ENCODE measurements at regions not wholly inside any gene's neighbourhood (a gene's known extent, or its start where the extent isn't known, plus 50 kb on each side); places are given as distances from the start of the nearest gene placed in this dataset.
"Not testable (repeated sequence)": the region's sequence is repeated elsewhere in the genome, so short reads cannot be mapped to it uniquely, and the experiment has no call there.

DNA sequence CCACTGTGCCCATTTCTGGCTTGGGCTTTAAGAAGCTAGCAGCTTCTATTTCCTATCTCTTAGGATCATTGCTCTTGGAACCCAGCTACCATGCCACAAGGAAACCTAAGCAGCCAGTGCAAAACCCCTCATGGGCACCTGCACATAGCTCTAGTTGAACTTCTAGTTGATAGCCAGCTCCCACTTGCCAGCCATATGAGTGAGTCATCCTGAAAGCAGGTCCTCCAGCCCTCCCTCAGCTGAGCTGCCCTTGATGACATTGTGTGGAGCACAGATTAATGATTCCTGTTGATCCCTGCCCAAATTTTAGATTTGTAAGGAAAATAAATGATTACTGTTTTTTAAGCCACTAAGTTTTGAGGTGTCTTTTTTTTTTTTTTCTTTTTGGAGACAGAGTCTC is 234.2 kb upstream of the FBXO33 start:
- no peak for DNase-seq (ENCODE audit: low read depth)

DNA sequence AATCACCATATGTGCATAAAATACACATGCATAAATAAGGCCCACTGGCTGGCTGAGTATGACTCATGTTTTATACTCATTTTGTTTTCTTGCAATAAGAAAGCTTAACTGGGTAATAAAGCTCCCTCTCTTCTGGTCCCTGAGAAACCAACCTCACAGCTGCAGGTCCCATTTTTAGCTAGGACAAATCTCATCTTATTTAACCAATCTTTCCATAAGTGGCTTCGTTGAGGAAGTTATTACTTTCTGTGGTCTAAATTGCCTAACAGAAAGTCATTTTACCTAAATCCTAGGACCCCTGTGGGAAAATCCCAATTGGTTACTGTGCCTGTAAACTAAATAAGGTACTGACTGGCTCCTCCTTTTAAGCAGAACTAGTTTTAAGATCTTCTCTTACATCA is 232.8 kb upstream of the FBXO33 start:
- no peak for DNase-seq (ENCODE audit: low read depth)

DNA sequence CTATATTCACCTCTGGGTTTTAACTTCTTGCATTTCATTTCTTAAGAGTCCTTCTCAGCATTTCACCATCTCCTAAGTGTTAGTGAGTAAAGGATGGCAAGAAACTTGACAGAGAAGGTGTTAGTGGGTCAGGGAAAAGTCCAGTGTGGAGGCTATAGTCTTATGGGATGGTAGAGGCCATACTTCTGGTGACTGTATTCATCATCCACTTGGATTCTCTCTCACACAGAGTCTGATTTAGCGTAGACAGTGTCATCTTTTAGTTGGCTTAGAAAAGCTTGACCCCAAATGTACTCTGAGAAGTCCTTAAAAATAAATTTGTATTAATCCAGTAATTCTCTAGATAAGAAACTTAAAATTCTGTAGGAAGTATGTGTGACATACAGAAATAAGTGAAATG is 232.4 kb upstream of the FBXO33 start:
- no peak for DNase-seq (ENCODE audit: low read depth)

DNA sequence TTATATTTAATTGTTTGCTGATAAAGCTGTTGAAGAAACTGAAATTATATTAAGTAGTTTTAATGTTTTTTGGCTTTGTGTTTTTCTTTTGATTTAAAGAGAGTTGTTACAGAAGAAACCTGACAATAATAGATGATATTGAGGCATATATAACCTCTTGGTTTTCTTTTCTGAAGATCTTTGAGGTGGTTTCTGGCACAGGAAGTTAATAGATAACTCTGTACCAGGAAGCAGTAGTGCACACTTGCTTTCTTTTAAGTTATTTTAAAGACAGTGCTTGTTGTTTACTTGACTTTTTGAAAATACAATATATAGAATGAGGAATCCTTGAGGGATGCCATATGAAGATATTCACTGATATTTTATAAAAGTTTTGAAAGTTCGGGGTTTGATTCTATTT is 209.0 kb upstream of the FBXO33 start:
- no peak for DNase-seq (ENCODE audit: low read depth)

DNA sequence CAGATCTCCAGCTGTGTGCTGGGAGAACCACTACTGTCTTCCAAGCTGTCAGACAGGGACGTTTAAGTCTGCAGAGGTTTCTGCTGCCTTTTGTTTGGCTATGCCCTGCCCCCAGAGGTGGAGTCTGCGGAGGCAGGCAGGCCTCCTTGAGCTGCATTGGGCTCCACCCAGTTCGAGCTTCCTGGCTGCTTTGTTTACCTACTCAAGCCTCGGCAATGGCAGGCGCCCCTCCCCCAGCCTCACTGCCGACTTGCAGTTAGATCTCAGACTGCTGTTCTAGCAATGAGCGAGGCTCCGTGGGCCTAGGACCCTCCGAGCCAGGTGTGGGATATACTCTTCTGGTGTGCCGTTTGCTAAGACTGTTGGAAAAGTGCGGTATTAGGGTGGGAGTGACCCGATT is 206.8 kb upstream of the FBXO33 start:
- DNase-seq (ENCODE audit: low read depth), result not testable (repeated sequence)

DNA sequence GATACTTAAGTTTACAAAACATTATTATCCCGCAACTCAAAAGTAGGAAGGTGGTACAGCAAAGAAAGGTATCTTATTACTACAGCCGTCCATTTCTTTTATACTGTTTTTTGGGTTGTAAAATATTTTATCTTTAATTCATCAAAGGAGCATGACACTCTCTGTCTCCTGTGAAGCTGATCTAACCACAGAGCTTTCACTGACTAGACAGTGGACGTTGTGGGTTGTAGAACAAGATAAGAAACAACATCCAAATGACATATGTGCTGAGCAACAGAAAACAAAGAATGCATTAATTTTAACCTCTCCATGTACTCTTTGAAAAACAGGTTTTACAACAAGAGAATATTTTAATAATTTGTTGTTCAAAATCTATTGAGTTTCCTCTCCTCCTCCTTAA is 195.9 kb upstream of the FBXO33 start:
- no peak for DNase-seq (ENCODE audit: low read depth)

DNA sequence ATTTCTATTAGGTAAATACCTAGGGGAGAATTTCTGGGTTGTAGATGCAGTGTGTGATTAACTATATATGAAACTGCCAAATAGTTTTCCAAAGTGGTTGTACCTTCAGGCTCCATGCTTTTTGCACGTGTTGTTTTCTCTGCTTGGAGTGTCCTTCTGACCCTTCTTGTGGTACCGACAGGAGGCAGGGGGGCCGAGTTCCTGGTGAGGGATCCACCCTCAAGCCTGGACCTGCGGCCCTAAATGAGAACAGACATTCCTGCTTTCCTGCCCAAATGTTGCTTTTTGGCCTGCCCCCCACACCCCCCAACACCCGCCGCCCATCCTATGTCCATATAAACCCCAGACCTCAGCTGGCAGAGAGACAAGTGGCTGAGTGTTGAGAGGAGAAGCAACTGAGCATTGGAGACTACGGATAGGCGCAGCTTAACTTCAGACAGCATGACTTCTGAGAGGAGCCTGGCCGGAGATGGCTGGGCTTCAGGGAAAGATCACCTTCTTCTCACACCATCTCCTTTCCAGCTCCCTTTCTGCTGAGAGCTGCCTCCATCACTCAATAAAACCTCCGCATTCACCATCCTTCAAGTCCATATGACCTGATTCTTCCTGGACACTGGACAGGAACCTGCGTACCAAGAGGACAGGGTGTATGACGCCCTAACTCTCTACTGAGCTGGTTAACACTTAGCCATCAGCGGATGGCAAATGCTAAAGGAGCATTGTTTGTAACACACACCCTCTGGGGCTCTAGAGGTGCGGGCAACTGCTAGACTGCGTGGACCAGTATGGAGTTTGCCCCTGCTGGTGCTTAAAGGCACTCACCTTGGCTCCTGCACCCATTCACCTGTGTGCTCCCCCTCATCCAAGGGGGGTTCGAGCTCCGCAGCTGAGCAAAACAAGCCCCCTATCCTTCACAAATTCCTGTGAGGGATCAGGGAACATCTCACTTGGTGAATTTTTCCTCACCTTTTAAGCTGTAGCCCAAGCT is 194.7 kb upstream of the FBXO33 start:
- DNase-seq (ENCODE audit: low read depth), result no peak

DNA sequence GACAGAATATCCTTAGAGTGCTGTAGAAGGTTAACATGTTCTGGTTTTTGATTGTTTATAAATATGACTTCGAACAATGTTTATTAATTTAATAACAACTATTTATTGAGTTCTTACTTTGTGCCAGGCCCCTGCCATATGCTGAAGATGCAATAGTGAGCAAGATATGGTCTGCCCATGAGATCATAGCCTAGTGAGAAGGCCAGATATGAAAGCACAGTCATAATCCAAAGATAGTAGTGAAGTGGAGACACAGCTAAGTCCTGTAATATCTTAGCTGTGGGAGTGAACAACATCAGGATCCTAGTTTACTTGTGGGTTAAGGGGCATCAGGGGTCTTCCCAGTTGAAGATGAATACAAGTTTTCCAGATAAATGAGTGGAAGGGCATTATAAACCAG is 189.4 kb upstream of the FBXO33 start:
- no peak for DNase-seq (ENCODE audit: low read depth)

DNA sequence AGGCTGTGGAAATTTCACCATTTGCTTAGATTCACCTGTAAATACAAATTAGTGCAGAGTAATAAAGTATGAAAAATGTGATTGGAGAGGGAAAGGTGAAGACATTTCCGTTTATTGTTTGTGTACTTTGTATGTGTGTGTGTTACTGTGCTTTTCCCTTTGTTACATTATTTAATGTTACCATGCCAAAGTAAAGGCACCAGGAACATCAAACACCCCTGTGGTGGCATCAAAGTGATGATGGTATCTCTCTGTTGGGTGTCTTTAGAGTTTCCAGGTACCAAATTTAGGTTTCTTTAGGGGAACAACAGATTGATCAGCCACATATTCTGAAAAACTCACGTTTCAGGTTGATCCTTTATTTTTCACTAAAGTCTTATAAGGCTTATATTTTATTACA is 189.0 kb upstream of the FBXO33 start:
- no peak for DNase-seq (ENCODE audit: low read depth)

DNA sequence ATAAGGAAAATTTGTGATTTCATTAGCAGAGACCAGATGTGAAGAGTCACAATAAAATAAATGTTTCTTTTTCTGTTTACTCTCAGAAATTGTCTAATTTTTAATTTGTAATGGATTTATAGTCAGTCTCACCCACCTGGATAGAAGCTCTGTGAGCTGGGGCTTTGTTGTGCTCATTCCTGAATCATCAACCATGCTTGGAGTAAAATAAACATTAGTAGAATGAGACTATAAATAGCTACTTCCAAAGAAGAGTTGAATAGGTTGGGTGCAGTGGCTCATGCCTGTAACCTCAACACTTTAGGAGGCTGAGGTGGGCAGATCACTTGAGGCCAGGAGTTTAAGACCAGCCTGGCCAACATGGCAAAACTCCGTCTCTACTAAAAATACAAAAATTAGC is 185.3 kb upstream of the FBXO33 start:
- no peak for DNase-seq (ENCODE audit: low read depth)

DNA sequence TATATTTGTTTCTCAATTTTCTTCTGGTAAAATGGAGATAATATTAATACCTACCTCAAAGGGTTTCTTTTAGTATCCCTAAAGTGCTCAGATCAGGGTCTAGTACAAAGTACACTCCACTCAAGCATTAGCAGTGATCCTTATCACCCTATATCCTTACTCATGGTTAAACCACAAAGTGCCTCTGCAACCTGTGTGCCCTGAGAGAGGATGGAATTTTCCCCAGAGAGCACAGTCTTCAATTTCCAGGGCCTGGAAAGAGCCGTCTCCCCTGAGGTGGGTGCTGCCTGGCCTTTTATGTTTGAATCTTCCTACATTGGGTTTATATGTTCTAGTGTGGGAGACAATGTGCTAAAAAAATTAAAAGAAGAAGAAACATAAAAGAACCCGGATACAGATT is 183.1 kb upstream of the FBXO33 start:
- DNase-seq (ENCODE audit: low read depth), result no peak

DNA sequence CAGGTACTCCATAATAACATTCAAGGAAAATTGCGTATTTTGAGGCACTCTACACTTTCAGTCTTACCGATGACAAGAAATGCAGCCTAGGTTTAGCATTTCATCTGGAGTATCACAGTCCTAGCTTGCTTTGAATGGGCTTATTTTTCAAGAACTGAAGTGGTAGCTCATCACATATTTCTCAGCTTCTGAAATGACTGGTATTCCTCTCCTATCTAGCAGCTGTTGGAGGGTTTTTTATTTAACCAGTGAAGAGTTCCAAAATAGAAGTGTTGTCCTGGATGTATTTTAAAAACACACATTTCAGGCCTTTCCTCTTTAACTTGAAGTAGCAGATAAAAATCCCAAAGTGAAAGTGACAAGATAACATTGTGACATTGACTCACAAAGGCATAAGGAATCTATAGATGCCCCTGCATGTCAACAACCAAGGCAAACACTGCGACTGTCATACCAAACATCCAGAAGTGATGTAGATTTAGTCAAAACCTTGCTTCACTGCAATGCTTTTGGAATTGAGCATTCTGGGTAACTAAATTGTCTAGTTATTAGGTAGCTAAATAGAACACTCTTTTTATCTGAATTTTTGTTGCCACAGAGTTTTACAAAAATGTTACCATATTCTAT is 182.2 kb upstream of the FBXO33 start:
- DNase-seq (ENCODE audit: low read depth), result no peak

DNA sequence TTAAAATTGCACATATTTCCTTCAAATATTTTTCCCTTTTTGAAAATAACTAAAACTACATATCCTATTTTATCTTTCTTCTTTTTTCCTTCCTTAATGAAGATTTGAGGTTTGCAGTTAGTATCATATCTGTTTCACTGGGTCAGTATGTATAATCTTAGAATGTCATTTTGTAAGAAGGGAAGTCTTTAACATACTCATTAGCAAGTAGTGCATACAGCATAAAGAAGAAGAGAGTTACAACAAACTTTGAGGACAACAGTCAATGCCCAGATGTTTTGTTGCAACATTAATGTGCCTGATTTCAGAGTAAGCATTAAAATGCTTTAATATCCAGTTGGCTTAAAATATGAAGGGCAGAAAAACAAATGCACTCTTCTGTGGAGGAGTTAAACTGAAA is 176.9 kb upstream of the FBXO33 start:
- DNase-seq (ENCODE audit: low read depth), result no peak

DNA sequence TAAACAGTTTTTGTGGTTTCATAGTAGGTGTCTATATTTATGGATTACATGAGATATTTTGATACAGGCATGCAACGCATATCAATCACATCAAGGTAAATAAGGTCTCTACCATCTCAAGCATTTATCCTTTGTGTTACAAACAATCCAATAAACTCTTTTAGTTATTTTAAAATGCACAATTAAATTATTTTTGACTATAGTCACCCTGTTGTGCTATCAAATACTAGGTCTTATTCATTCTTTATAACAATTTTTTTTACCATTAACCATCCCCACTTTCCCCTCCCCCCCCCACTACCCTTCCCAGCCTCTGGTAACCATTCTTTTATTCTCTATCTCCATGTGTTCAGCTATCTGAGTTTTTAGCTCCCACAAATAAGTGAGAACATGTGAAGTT is 175.7 kb upstream of the FBXO33 start:
- DNase-seq (ENCODE audit: low read depth), result no peak

DNA sequence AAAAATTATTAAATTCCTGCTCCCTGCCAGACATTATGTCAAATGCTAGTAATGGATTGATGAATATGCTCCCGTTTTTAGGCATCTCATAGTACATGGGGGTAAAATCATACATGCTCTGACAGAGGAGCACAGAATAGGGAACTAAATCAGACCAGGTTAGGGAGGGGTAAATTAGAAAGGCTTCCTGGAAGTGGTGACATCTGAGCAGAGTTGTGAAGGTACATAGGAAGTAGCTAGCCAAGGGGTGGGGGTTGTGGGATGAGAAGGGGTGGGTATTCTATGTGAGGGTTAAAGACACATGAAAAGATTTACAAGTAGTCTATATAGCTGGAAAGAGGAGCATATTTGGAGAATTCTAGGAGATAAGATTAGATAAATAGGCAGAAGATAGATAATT is 171.7 kb upstream of the FBXO33 start:
- no peak for DNase-seq (ENCODE audit: low read depth)

DNA sequence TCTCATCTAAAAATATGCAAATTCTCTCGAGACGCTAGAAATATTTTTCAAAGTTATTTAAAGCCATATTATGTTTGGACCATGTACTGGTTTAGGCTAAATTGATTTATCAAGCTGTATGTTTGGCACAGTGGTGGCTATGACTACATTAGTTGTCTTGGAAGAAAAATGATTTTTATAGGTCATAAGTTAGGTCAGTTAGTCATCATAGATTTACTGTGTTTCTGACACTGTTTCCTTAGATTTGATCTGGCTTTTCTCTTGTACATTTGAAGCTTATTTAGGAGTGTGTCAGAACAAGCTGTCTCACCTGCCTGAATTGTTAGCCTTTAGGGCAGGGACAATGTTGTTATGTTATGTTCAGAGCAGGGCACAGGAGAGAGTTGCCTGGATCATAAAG is 161.1 kb upstream of the FBXO33 start:
- no peak for DNase-seq (ENCODE audit: low read depth)

DNA sequence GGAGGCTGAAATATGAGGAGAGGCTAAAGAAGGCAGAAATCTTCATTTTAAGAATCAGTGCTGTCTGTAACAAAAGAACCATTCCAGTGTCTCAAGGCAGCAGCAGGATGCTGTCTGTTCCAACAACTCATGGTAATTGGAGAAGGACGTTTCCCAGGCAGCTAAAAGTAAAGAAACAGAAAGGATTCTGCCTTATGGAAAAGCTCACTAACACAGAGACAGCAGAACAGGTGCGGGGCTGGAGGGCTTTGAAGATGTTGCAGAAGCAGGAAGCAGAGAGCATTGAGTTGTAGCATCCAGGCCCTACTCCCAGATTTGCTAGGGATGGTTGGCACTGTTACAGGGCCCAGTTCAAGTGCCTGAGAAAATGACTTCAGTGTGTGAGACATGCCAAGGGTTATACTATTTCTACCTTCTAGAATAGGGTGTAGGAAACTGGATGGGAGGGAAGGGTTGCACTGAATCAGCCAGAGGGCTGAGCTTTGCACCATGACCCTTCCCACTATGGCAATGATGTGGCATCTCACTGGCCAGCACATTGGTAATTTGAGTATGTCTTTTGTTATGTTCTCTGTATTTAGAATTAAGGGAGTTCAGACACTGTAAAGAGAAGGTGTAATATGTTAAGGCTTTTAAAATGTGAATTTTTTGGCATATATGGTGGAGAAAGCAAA is 160.0 kb upstream of the FBXO33 start:
- DNase-seq (ENCODE audit: low read depth), result no peak

DNA sequence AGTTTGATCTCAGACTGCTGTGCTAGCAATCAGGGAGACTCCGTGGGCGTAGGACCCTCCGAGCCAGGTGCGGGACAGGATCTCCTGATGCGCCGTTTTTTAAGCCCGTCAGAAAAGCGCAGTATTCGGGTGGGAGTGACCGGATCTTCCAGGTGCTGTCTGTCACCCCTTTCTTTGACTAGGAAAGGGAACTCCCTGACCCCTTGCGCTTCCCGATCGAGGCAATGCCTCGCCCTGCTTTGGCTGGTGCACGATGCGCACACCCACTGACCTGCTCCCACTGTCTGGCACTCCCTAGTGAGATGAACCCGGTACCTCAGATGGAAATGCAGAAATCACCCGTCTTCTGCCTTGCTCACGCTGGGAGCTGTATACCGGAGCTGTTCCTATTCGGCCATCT is 157.6 kb upstream of the FBXO33 start:
- DNase-seq (ENCODE audit: low read depth), result not testable (repeated sequence)

DNA sequence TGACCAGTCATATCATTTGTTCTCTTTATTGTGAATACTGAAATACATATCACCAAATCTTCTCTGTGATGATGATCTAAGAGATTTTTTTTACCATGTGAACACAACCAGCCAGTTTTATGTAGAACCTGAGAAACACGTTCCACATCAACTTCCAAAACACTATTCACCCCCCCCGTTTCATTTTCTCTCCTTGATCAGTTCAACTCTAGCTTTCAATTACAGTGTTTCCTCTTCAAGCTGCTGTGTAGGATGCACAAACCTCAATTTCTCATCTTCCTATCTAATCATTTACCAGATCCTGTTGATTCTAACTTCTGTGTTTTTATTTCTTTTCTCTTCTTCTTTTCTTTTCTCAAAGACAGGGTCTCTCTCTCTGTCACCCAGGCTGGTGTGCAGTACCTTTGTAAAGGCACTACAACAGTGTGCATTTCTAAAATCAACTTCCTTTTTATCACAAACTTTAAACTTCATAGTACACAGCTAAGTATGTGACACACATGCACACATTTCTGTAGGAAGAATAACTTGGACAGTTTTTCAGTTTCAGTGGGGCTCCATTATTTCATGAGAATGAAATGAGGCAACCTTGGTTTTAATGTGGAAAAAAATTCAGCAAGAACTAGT is 149.9 kb upstream of the FBXO33 start:
- no peak for DNase-seq (ENCODE audit: low read depth)

DNA sequence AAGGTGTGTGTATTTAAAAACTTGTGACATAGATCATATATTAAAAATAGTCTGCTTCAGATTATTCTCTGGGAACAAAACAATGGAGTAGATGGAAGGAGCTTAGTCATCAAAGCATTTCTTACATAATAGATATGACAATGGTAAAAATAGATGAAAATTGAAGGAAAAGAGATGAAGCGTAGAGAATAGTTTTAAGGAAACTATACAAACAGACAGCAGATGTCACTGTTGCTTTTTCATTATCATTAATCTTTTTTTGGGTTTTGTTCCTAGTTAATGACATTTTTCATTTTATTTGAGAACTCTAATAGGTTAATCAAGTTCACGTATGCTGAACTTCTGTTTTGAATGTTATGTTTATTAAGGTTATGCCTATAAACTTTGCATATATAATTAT is 149.2 kb upstream of the FBXO33 start:
- no peak for DNase-seq (ENCODE audit: low read depth)

DNA sequence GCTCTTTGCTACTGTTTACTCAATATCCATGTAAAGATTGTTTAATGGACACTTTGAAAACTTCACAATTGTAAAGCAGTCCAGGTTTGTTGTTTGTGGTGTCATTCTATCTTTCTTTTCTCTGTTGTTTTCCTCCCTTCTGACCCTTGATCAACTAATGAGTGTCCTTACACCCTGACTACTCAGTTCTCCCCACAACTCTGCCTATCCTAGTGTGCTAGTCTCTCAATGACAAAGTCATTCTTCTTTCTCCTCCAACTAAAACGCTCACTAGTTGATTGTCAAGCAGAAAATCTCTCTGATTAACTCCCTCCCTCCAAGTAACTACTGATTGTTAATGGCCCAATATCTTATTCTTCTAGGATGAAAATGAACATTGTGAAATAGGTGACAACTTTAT is 148.5 kb upstream of the FBXO33 start:
- no peak for DNase-seq (ENCODE audit: low read depth)

DNA sequence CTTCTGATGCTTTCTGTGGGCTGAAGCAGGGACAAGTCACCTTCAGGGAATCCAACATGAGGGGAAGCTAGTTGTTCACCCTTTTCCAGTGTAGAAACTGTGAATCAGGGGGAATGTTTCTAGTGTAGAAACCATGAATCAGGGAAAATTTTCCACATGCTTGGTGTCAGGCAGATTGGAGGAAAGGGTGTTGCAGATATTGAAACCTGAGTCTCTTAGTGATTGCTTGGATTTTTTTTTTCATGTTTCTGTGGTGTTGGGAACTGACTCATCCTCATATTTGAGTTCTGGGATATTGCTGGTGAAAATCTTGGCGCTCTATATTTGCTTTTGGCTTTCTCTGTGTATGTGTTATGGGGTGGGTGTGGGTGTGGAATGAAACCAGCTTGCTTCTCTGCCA is 144.5 kb upstream of the FBXO33 start:
- DNase-seq (ENCODE audit: low read depth), result no peak

DNA sequence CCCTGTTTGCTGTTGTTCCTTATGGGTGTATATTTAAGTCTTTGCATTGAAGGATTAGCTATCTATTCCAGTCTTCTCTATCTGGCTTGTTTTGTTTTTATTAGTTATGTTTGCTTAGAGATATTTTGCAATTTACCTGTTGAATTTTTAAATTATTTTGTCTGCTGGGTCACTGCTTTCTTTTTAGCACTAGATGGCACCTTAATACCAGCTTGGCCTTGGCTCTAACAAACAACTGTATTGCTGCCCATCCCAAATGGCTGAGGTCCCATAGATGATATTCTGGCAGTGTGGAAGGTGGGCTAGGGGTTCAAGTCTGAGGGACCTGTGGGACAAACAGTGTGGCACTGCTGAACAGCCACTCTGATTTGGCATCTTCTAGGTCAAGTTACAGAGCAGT is 144.0 kb upstream of the FBXO33 start:
- DNase-seq (ENCODE audit: low read depth), result no peak
